GM12892 (cell line): ENCODE measurements at regions not wholly inside any gene's neighbourhood (a gene's known extent, or its start where the extent isn't known, plus 50 kb on each side); places are given as distances from the start of the nearest gene placed in this dataset.

Experiments used
- POLR2A ChIP-seq: IDR thresholded peaks from 2 replicates; pipeline ENCODE4 v1.6.1; 2011; ENCODE audit warnings: low read depth, low read length, control low read depth
- POLR2AphosphoS5 ChIP-seq: IDR thresholded peaks from 2 replicates; pipeline ENCODE4 v1.6.1; 2011; ENCODE audit warnings: low read depth, low read length, control low read depth

DNA sequence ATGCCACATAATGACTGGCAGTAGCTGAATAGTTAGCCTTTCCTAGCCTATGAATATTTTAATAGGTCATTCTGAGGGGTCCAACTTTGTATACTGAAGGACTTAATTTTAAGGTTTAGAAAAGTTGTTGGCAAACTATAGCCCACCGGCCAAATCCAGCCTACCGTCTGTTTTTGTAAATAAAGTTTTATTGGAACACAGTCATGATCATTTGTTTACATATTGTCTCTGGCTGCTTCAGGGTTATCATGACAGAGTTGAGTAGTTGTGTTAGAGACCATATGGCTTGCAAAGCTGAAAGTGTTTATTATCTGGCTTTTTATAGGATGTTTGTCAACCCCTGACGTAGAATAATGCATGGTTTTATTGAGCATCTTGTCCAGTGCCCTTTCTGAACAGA is 73.4 kb downstream of the NTMT2 start:
- TF ChIP-seq POLR2AphosphoS5 = no peak
- no peak for TF ChIP-seq POLR2A
